ENCODE measurements at regions not wholly inside any gene's neighbourhood (a gene's known extent, or its start where the extent isn't known, plus 50 kb on each side); places are given as distances from the start of the nearest gene placed in this dataset.
A peak's percentile ranks its signal among the peaks of the same experiment; 100 is the strongest.

DNA sequence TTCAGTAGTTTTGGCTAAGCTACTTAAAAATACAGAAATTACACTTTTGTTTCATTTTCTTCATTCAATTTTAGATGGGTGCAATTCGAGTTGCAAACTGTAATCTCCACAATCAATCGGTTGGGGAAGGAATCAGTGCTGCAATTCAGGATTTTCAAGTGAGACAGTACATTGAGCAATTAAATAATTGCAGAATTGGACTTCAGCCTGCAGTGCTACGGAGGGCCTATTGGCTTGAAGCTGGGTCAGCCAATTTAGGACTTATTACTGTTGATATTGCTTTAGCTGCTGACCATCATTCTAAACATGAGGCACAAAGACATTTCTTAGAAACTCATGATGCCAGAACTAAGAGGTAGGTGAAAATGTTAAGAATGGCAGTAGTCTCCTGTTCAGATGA is 77.7 kb downstream of the BLTP1 start:
- no peak overlapping the region for H2BK5ac ChIP-seq (ENCODE audit: low read depth, low read length, poor library complexity, severe bottlenecking)
- H3K9ac ChIP-seq (ENCODE audit: low read length) = no peak overlapping the region
- H3K4me3 ChIP-seq (ENCODE audit: insufficient read depth in 1 of 2, low read depth in 1 of 2, low read length in 2 of 2) = no peak overlapping the region
- no peak overlapping the region for H4K8ac ChIP-seq (ENCODE audit: low read length)
- H3K14ac ChIP-seq (ENCODE audit: low read length in 2 of 2) = no peak overlapping the region
- H3K27ac ChIP-seq (ENCODE audit: low read length, poor library complexity, severe bottlenecking) = no peak overlapping the region
- no peak overlapping the region for H4K91ac ChIP-seq (ENCODE audit: low read length)
- no peak overlapping the region for H2BK12ac ChIP-seq (ENCODE audit: low read length in 2 of 2)
- no peak overlapping the region for H2BK120ac ChIP-seq (ENCODE audit: low read depth, low read length)
- H3K9me3 ChIP-seq (ENCODE audit: control insufficient read depth, low read length) = no peaks in the 10 kb centered on the region
- H3K4ac ChIP-seq (ENCODE audit: low read depth in 1 of 2, low read length in 2 of 2) = no peak overlapping the region
- H2AK5ac ChIP-seq (ENCODE audit: low read length, severe bottlenecking) = no peak overlapping the region
- H3K36me3 ChIP-seq (ENCODE audit: control insufficient read depth in 1 of 2, insufficient read depth in 2 of 2, low read depth in 1 of 2, low read length in 2 of 2) = peaks cover 0 to 68% of the 10 kb centered on the region in 2 experiments
- no peak overlapping the region for H2BK15ac ChIP-seq (ENCODE audit: low read depth, poor library complexity, severe bottlenecking)
- H3K4me1 ChIP-seq (ENCODE audit: control insufficient read depth, insufficient read depth, low read depth, low read length) = no peaks in the 10 kb centered on the region
- H3K4me2 ChIP-seq (ENCODE audit: low read length, poor library complexity, severe bottlenecking) = no peak overlapping the region
- H3K79me1 ChIP-seq (replicated peaks; ENCODE audit: low read length, poor library complexity, severe bottlenecking) = peaks cover 3% of the 10 kb centered on the region
- H3K18ac ChIP-seq (ENCODE audit: low read depth in 1 of 2, low read length in 2 of 2) = no peak overlapping the region
- H2AFZ ChIP-seq (ENCODE audit: low read depth, low read length) = no peak overlapping the region
- DNase-seq = no peak
- H3K23ac ChIP-seq (ENCODE audit: low read length in 2 of 2) = no peak overlapping the region
- WGBS = 96% methylated on average over 3 of the region's 3 CpGs
- no peaks in the 10 kb centered on the region for H3K27me3 ChIP-seq (ENCODE audit: control insufficient read depth in 1 of 2, insufficient read depth in 1 of 2, low read length in 2 of 2)

DNA sequence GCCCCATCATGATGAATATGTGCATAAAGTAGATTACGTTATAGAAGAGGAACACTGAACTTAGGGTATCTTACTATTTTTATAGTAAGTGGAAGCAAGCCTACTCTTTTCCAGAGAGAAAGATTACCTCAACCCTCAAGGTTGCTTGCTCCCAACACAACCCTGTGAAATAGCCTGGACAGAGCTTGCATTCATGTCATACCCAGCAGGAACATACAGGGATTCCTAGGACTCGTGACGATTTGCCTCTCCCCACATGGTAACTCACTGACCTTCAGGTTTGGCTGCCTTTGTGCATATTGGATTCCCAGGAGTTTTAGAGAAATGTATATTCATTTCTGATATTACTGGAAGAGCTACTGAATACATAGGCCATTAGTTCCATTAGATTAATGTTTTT is 80.5 kb downstream of the BLTP1 start:
- H2AK5ac ChIP-seq (ENCODE audit: low read length, severe bottlenecking) = no peak overlapping the region
- H4K91ac ChIP-seq (ENCODE audit: low read length) = no peak overlapping the region
- H2AFZ ChIP-seq (ENCODE audit: low read depth, low read length) = no peak overlapping the region
- H3K18ac ChIP-seq (ENCODE audit: low read depth in 1 of 2, low read length in 2 of 2) = no peak overlapping the region
- no peak overlapping the region for H3K4ac ChIP-seq (ENCODE audit: low read depth in 1 of 2, low read length in 2 of 2)
- H3K27ac ChIP-seq (ENCODE audit: low read length, poor library complexity, severe bottlenecking) = no peak overlapping the region
- no peaks in the 10 kb centered on the region for H3K27me3 ChIP-seq (ENCODE audit: control insufficient read depth in 1 of 2, insufficient read depth in 1 of 2, low read length in 2 of 2)
- no peak overlapping the region for H3K23ac ChIP-seq (ENCODE audit: low read length in 2 of 2)
- H3K14ac ChIP-seq (ENCODE audit: low read length in 2 of 2) = no peak overlapping the region
- H3K79me1 ChIP-seq (replicated peaks; ENCODE audit: low read length, poor library complexity, severe bottlenecking) = peaks cover 3% of the 10 kb centered on the region
- H3K9ac ChIP-seq (ENCODE audit: low read length) = no peak overlapping the region
- H2BK12ac ChIP-seq (ENCODE audit: low read length in 2 of 2) = no peak overlapping the region
- no peak for DNase-seq
- no peak overlapping the region for H3K4me2 ChIP-seq (ENCODE audit: low read length, poor library complexity, severe bottlenecking)
- no peak overlapping the region for H2BK5ac ChIP-seq (ENCODE audit: low read depth, low read length, poor library complexity, severe bottlenecking)
- peaks cover 0 to 67% of the 10 kb centered on the region in 2 experiments for H3K36me3 ChIP-seq (ENCODE audit: control insufficient read depth in 1 of 2, insufficient read depth in 2 of 2, low read depth in 1 of 2, low read length in 2 of 2)
- H4K8ac ChIP-seq (ENCODE audit: low read length) = peak overlapping the region; percentile 64
- no peak overlapping the region for H2BK120ac ChIP-seq (ENCODE audit: low read depth, low read length)
- no peaks in the 10 kb centered on the region for H3K9me3 ChIP-seq (ENCODE audit: control insufficient read depth, low read length)
- H3K4me1 ChIP-seq (ENCODE audit: control insufficient read depth, insufficient read depth, low read depth, low read length) = no peaks in the 10 kb centered on the region
- no peak overlapping the region for H3K4me3 ChIP-seq (ENCODE audit: insufficient read depth in 1 of 2, low read depth in 1 of 2, low read length in 2 of 2)
- 100% methylated on average over 2 of the region's 3 CpGs for WGBS
- no peak overlapping the region for H2BK15ac ChIP-seq (ENCODE audit: low read depth, poor library complexity, severe bottlenecking)

DNA sequence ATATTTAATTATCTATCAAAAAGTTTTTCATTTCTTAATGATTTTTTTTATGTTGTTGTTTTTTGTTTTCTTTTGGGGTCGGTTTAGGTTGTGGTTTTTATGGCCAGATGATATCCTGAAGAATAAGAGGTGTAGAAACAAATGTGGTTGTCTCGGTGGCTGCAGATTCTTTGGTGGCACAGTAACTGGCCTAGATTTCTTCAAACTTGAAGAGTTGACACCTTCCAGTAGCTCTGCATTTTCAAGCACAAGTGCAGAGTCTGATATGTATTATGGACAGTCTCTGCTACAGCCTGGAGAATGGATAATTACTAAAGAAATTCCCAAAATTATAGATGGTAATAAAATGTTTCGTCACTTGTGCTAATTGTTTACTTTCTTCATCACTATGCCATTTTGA is 82.6 kb downstream of the BLTP1 start:
- H3K4me2 ChIP-seq (ENCODE audit: low read length, poor library complexity, severe bottlenecking) = no peak overlapping the region
- no peak overlapping the region for H3K18ac ChIP-seq (ENCODE audit: low read depth in 1 of 2, low read length in 2 of 2)
- H3K23ac ChIP-seq (ENCODE audit: low read length in 2 of 2) = no peak overlapping the region
- H2AFZ ChIP-seq (ENCODE audit: low read depth, low read length) = no peak overlapping the region
- no peaks in the 10 kb centered on the region for H3K27me3 ChIP-seq (ENCODE audit: control insufficient read depth in 1 of 2, insufficient read depth in 1 of 2, low read length in 2 of 2)
- H3K4ac ChIP-seq (ENCODE audit: low read depth in 1 of 2, low read length in 2 of 2) = no peak overlapping the region
- 97% methylated on average over 2 of the region's 3 CpGs for WGBS
- H3K4me3 ChIP-seq (ENCODE audit: insufficient read depth in 1 of 2, low read depth in 1 of 2, low read length in 2 of 2) = no peak overlapping the region
- no peak overlapping the region for H3K9ac ChIP-seq (ENCODE audit: low read length)
- no peak overlapping the region for H2BK120ac ChIP-seq (ENCODE audit: low read depth, low read length)
- H3K9me3 ChIP-seq (ENCODE audit: control insufficient read depth, low read length) = no peaks in the 10 kb centered on the region
- H3K14ac ChIP-seq (ENCODE audit: low read length in 2 of 2) = no peak overlapping the region
- DNase-seq = no peak
- H3K27ac ChIP-seq (ENCODE audit: low read length, poor library complexity, severe bottlenecking) = no peak overlapping the region
- peaks cover 0 to 76% of the 10 kb centered on the region in 2 experiments for H3K36me3 ChIP-seq (ENCODE audit: control insufficient read depth in 1 of 2, insufficient read depth in 2 of 2, low read depth in 1 of 2, low read length in 2 of 2)
- H3K4me1 ChIP-seq (ENCODE audit: control insufficient read depth, insufficient read depth, low read depth, low read length) = no peaks in the 10 kb centered on the region
- H4K91ac ChIP-seq (ENCODE audit: low read length) = no peak overlapping the region
- H2BK12ac ChIP-seq (ENCODE audit: low read length in 2 of 2) = no peak overlapping the region
- H3K79me1 ChIP-seq (replicated peaks; ENCODE audit: low read length, poor library complexity, severe bottlenecking) = peaks cover 3% of the 10 kb centered on the region
- no peak overlapping the region for H2BK5ac ChIP-seq (ENCODE audit: low read depth, low read length, poor library complexity, severe bottlenecking)
- H2AK5ac ChIP-seq (ENCODE audit: low read length, severe bottlenecking) = no peak overlapping the region
- no peak overlapping the region for H2BK15ac ChIP-seq (ENCODE audit: low read depth, poor library complexity, severe bottlenecking)
- H4K8ac ChIP-seq (ENCODE audit: low read length) = no peak overlapping the region

DNA sequence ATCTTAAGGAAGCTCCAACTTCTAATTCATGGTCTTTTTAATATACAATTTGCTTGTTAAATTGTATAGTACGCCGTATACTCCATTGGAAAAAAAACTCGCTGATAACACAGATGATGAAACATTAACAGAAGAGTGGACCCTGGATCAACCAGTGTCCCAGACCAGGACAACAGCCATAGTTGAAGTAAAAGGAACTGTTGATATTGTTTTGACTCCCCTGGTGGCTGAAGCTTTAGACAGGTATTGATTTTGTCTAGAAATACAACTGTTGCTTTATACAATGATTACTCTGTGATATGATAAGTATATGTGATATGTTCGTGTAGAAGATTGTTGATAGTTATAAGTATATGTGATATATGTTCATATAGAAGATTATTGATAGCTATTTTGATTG is 91.7 kb downstream of the BLTP1 start:
- Histone ChIP-seq H3K36me3 (ENCODE audit: control insufficient read depth in 1 of 2, insufficient read depth in 2 of 2, low read depth in 1 of 2, low read length in 2 of 2) (peaks cover 3 to 87% of the 10 kb centered on the region in 2 experiments), H3K4me2 (ENCODE audit: low read length, poor library complexity, severe bottlenecking) (no peak overlapping the region), H4K91ac (ENCODE audit: low read length) (no peak overlapping the region), H2BK15ac (ENCODE audit: low read depth, poor library complexity, severe bottlenecking) (no peak overlapping the region), H2BK120ac (ENCODE audit: low read depth, low read length) (no peak overlapping the region), H3K23ac (ENCODE audit: low read length in 2 of 2) (no peak overlapping the region), H2BK5ac (ENCODE audit: low read depth, low read length, poor library complexity, severe bottlenecking) (no peak overlapping the region), H3K79me1 (replicated peaks; ENCODE audit: low read length, poor library complexity, severe bottlenecking) (no peaks in the 10 kb centered on the region), H4K8ac (ENCODE audit: low read length) (no peak overlapping the region), H3K4me1 (ENCODE audit: control insufficient read depth, insufficient read depth, low read depth, low read length) (no peaks in the 10 kb centered on the region), H3K27ac (ENCODE audit: low read length, poor library complexity, severe bottlenecking) (no peak overlapping the region), H2AFZ (ENCODE audit: low read depth, low read length) (no peak overlapping the region), H3K4me3 (ENCODE audit: insufficient read depth in 1 of 2, low read depth in 1 of 2, low read length in 2 of 2) (no peak overlapping the region), H3K9ac (ENCODE audit: low read length) (no peak overlapping the region), H2BK12ac (ENCODE audit: low read length in 2 of 2) (no peak overlapping the region), H3K18ac (ENCODE audit: low read depth in 1 of 2, low read length in 2 of 2) (no peak overlapping the region), H2AK5ac (ENCODE audit: low read length, severe bottlenecking) (no peak overlapping the region), H3K4ac (ENCODE audit: low read depth in 1 of 2, low read length in 2 of 2) (no peak overlapping the region), H3K9me3 (ENCODE audit: control insufficient read depth, low read length) (no peaks in the 10 kb centered on the region), H3K14ac (ENCODE audit: low read length in 2 of 2) (no peak overlapping the region), H3K27me3 (ENCODE audit: control insufficient read depth in 1 of 2, insufficient read depth in 1 of 2, low read length in 2 of 2) (no peaks in the 10 kb centered on the region)
- 95% methylated on average over 4 of the region's 4 CpGs for whole genome bisulfite sequencing
- DNase-seq = no peak
